HG02678 (cell line): ENCODE measurements at regions not wholly inside any gene's neighbourhood (a gene's known extent, or its start where the extent isn't known, plus 50 kb on each side); places are given as distances from the start of the nearest gene placed in this dataset.

Experiments
- ATAC-seq: cut with Tn5 transposase; IDR thresholded peaks from one replicate; pipeline ENCODE4 v1.9.1; 2021; ENCODE audit warnings: mild to moderate bottlenecking, moderate library complexity; ENCODE audit not compliant: unreplicated experiment

GRCh38 chr13:83352391-83352790, 529.9 kb downstream of the SLITRK1 start:
- ATAC-seq, result no peak

GRCh38 chr13:83350569-83350968, 531.7 kb downstream of the SLITRK1 start:
- no peak for ATAC-seq

- ATAC-seq, result no peak
These were observed 537.8 kb downstream of the SLITRK1 start for GRCh38 chr13:83344518-83344917.

- ATAC-seq, result no peak
These were observed 542.1 kb downstream of the SLITRK1 start for GRCh38 chr13:83340170-83340569.

- ATAC-seq, result no peak
These were observed 548.5 kb downstream of the SLITRK1 start for GRCh38 chr13:83333614-83334388.

- ATAC-seq, result no peak
These were observed 549.5 kb downstream of the SLITRK1 start for GRCh38 chr13:83332751-83333150.

- no peak for ATAC-seq
These were observed 555.2 kb downstream of the SLITRK1 start for GRCh38 chr13:83327091-83327490.

- no peak for ATAC-seq
These were observed 557.0 kb downstream of the SLITRK1 start for GRCh38 chr13:83325125-83325853.

- ATAC-seq, result no peak
These were observed 570.2 kb downstream of the SLITRK1 start for GRCh38 chr13:83311886-83312577.

GRCh38 chr13:83298617-83299016, 583.7 kb downstream of the SLITRK1 start:
- ATAC-seq, result no peak

GRCh38 chr13:83297586-83298290, 584.5 kb downstream of the SLITRK1 start:
- no peak for ATAC-seq

- no peak for ATAC-seq
These were observed 586.6 kb downstream of the SLITRK1 start for GRCh38 chr13:83295686-83296085.

- no peak for ATAC-seq
These were observed 595.5 kb downstream of the SLITRK1 start for GRCh38 chr13:83286737-83287136.

GRCh38 chr13:83281654-83282053, 600.6 kb downstream of the SLITRK1 start:
- no peak for ATAC-seq

GRCh38 chr13:83274679-83275078, 607.6 kb downstream of the SLITRK1 start:
- no peak for ATAC-seq

- no peak for ATAC-seq
These were observed 609.5 kb downstream of the SLITRK1 start for GRCh38 chr13:83272652-83273240.

GRCh38 chr13:83272076-83272475, 610.2 kb downstream of the SLITRK1 start:
- ATAC-seq, result no peak

GRCh38 chr13:83265279-83265678, 617.0 kb downstream of the SLITRK1 start:
- no peak for ATAC-seq

- ATAC-seq, result no peak
These were observed 633.5 kb downstream of the SLITRK1 start for GRCh38 chr13:83248751-83249150.

GRCh38 chr13:83232626-83233025, 649.6 kb downstream of the SLITRK1 start:
- no peak for ATAC-seq
